Renal pelvis (tissue), 1 donor: ENCODE measurements at regions not wholly inside any gene's neighbourhood (a gene's known extent, or its start where the extent isn't known, plus 50 kb on each side); places are given as distances from the start of the nearest gene placed in this dataset.
"Not testable (repeated sequence)": the region's sequence is repeated elsewhere in the genome, so short reads cannot be mapped to it uniquely, and the experiment has no call there.

ENCODE experiments used
- DNase-seq: peaks from one replicate; pipeline ENCODE4 v3.0.0-alpha.2; 2013

DNA sequence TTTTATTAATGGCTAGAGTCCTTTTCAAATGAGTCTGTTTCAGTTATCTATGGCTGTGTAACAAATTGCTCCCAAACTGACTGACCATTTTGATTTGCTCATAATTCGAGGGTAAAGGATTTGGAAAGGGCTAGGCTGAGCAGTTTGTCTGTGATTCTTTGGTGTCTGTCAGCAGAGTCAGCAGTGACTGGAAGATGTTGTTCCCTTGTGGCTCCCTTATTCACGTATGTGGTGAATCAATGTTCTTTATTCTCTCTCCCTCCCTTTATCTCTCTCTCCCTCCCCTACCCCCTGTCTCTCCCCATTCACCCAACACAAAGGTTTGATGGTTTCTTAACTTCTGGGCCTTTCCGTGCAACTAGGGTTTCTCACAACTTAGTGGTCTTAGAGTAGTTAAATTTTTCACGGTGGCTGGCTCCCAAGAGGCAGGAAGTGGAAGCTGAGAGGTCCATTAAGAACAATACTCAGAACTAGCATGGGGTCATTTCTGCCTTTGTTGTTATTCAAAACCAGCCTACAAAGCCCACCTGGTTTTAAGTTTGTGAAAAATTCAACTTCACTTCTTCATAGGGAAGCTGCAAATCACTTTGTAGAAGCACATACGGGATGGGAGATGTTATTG, 772.5 kb upstream of the SLITRK1 start:
- no peak for DNase-seq

DNA sequence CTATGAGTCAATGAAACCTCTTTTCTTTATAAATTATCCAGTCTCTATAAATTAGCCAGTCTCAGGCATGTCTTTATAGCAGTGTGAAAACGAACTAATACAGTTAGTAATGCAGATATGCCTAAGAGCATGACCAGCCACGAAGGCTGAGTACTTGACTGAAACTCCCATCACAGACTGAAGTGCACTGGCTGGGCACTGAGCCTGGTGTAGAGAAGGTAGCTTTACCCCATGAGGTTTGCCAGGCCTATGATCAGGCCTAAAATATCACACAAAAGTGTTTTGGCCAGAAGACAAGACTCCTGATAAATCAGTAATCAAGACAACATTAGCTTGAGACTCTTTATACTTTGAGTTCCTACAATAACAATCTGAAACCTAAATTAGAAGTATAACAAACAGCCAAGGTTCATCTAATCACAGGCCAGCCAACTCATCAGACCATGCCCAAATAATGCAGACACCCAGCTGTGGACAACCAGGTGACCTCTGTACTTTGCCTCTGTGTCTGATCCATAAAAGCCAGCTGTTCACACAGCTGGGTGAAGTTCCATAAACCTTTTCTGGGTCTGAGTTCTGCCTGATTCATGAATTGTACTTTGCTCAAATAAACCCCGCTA, 771.8 kb upstream of the SLITRK1 start:
- no peak for DNase-seq

- DNase-seq = no peak
These were observed 769.4 kb upstream of the SLITRK1 start for GRCh38 chr13:84651705-84652104.

DNA sequence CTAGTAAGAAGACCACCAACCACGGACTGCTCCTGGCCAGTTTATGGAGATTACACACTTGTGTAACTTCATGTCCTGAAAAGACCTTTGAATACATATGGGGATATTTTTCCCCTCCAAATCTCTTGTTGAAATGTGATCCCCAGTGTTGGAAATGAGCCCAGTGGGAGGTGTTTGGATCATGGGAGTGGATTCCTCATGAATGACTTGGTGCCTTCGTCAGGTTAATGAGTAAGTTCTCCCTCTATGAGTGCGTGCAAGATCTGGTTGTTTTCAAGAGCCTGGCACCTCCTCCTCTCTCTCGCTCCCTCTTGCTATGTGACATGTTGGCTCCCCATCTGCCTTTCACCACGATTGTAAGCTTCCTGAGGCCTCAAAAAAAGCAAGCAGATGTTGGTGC, 769.0 kb upstream of the SLITRK1 start:
- no peak for DNase-seq

DNA sequence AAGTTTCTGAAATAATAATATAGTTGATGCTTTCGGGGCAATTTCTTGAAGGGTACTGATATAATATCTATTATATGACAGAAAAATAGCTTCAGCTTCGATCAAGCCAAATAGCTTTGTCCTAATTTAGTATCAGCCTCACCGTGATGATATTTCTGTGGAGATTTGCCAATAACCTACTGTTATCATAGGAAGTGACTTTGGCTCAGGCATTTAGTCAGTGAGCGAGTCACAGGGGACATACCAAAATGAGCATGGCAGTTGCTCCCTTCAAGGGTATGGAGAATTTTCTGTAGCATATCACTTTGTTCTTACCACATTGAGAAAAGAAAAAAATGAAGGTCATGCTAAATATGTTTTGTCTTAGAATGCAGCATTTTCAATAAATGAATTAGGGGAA, 767.6 kb upstream of the SLITRK1 start:
- no peak for DNase-seq

- no peak for DNase-seq
These were observed 765.9 kb upstream of the SLITRK1 start for GRCh38 chr13:84648069-84648640.

- DNase-seq = no peak
These were observed 764.7 kb upstream of the SLITRK1 start for GRCh38 chr13:84646957-84647356.

DNA sequence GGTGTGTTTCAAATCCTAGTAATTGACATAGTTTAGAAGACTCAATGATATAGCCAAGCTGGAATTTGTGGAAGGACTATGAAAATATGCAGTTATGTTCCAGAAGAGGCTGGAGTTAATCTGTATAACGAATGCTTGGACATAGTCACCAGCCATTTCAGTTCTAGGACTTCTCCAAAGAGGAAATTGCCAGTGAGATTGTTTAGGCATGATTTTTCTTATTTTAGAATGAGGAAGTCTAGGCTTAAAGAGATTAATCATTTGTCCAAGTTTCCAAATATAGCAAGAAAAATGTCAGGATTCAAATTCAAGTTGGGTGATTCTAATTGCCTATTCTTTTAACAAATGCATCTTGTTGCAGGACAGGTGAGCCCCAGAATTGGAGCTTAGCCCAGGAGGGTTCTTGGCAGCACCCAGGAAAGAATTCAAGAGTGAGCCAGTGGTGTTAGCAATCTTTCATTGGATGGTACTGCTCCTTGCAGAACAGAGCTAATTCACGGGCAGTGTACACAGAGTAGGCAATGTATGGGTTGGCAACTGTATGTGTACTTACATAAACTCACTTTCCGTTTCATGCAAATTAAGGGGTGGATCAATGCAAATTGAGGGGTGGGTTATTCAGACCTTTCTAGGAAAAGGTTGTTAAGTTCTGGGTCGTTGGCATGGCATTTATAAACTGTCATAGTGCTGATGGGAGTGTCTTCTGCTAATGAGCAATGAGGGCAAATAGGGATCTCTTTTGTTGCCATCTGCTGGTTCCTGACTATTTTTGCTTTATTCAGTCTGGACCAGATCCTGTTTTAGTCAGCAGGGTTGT, 763.1 kb upstream of the SLITRK1 start:
- no peak for DNase-seq

DNA sequence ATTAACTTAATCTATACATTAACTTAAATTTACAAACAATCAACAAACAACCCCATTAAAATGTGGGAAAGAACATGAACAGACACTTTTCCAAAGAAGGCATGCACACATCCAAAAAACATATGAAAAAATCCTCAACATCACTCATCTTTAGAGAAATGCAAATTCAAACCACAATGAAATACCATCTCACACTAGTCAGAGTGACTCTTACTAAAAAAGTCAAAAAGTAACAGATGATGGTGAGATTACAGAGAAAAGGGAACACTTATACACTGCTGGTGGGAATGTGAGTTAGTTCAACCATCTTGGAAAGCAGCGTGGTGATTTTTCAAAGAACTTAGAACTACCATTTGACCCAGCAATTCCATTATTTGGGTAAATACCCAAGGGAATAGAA, 759.2 kb upstream of the SLITRK1 start:
- no peak for DNase-seq

DNA sequence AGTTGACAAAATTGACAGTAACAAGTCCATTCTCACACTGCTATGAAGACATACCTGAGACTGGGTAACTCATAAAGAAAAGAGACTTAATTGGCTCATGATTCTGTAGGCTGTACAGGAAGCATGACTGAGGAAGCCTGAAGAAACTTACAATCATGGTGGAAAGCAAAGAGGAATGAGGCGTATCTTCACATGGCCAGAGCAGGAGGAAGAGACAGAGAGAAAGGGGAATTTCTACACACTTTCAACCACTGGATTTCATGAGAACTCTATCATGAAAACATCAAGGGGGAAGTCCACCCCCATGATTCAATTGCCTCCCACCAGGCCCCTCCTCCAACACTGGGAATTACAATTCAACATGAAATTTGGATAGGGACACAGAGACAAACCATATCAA, 758.4 kb upstream of the SLITRK1 start:
- DNase-seq = no peak

DNA sequence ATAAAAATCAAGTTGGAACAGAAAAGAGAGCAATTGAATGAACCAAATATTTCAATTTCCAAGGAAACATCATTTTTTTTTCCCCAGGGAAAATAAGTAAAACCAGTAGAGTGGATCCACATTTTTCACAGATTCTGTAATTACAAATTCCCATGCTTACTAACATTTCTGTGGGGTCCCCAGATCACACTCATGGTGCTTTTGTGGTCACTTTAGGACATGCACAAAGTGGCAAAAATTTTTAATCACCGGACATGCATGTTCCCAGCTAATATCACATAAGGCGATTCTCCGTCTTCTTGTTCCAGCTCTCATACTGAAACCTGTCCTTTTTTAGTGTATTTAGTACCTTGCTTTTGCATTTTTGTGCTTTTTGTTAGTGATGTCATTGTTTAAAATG, 748.2 kb upstream of the SLITRK1 start:
- no peak for DNase-seq

GRCh38 chr13:84616864-84617263, 734.6 kb upstream of the SLITRK1 start:
- DNase-seq = no peak

GRCh38 chr13:84609716-84610115, 727.4 kb upstream of the SLITRK1 start:
- DNase-seq = no peak

GRCh38 chr13:84607261-84608013, 725.2 kb upstream of the SLITRK1 start:
- peak; percentile 29 for DNase-seq

- DNase-seq = no peak
These were observed 724.3 kb upstream of the SLITRK1 start for GRCh38 chr13:84606616-84607015.

- DNase-seq = no peak
These were observed 723.7 kb upstream of the SLITRK1 start for GRCh38 chr13:84605927-84606326.

GRCh38 chr13:84591444-84591843, 709.2 kb upstream of the SLITRK1 start:
- DNase-seq = no peak

DNA sequence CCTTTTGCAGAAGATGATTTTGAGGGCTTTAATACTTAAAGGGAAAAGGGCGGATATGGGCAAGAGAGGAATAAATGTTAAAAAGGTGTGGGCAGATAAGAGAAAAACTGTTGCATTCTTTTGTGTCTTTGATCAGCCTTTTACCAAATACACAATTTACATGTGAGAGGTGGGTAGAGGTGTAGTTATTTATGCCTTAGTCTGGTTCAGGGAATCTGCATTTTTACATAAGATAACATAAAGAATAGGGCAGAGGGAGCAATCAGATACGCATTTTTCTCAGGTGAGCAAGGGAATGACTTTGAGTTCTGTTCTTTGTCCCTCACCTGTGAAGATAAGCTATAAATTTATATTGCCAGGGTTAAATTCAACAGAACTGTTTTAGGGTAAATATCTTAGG, 708.4 kb upstream of the SLITRK1 start:
- DNase-seq = no peak

DNA sequence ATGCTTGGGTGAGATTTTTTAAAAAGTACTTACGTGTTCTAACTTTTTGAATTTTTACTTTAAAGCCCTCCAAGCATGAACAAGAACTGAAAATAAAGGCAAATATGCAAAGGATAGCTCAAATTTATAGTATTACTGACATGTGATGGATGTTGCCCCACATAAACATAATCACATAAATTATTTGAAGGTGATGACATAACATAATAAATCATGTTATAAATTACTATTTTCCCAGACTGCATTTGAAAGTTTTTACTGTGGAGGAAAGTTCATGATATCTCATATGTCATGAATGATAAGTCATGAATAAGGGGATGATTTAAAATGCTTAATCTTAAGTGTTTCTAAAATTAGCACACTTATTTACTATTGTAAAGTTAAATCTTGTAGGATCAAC, 705.7 kb upstream of the SLITRK1 start:
- DNase-seq = no peak

- DNase-seq = not testable (repeated sequence)
These were observed 697.6 kb upstream of the SLITRK1 start for GRCh38 chr13:84579901-84580300.

DNA sequence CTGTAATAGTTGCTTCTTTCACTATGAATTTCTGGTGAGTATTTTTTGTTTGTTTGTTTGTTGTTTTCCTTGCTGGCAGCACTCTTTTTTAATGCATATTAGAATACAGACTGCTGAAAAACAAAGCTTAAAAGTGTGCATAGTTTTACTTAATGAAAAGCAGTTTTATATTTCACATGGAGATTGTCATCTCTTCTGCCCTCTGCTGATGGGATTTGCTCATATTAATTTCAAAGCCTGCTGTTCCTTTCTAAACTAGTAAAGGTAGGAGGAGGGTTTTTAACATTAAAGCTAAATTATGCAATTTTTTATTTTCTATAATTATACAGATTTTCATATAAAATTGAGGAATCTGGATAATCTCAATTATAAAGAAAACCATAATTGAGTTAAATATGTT, 692.6 kb upstream of the SLITRK1 start:
- no peak for DNase-seq

DNA sequence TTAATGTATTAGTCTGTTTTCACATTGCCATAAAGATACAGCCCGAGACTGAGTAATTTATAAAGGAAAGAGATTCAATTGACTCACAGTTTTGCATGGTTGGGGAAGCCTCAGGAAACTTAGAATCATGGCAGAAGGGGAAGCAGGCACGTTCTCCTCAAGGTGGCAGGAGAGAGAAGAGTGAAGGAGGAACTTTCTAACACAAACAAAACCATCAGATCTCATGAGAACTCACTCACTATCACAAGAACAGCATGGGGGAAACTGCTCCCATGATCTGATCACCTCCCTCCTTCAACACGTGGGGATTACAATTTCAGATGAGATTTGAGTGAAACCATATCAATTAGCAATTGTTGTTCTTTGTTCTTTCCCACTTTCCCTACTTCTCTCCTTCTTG, 689.0 kb upstream of the SLITRK1 start:
- no peak for DNase-seq
